ENCODE measurements at regions not wholly inside any gene's neighbourhood (a gene's known extent, or its start where the extent isn't known, plus 50 kb on each side); places are given as distances from the start of the nearest gene placed in this dataset.
"Not testable (repeated sequence)": the region's sequence is repeated elsewhere in the genome, so short reads cannot be mapped to it uniquely, and the experiment has no call there.

GRCh38 chrX:136975684-136976470 lies 57.9 kb downstream of the GPR101 start:
- no peak for DNase-seq
- Histone ChIP-seq H3K9me3 (no peaks in the 10 kb centered on the region), H3K4me3 (no peak overlapping the region), H3K36me3 (no peaks in the 10 kb centered on the region), H3K27me3 (no peaks in the 10 kb centered on the region)

GRCh38 chrX:136967966-136968365 lies 65.8 kb downstream of the GPR101 start:
- DNase-seq = no peak
- Histone ChIP-seq H3K27me3 (no peaks in the 10 kb centered on the region), H3K4me3 (no peak overlapping the region), H3K36me3 (no peaks in the 10 kb centered on the region), H3K9me3 (no peaks in the 10 kb centered on the region)

GRCh38 chrX:136963973-136964372 lies 69.8 kb downstream of the GPR101 start:
- H3K4me3 ChIP-seq = no peak overlapping the region
- no peaks in the 10 kb centered on the region for H3K27me3 ChIP-seq
- H3K36me3 ChIP-seq = no peaks in the 10 kb centered on the region
- DNase-seq = no peak
- no peaks in the 10 kb centered on the region for H3K9me3 ChIP-seq

- no peak for DNase-seq
- H3K4me3 ChIP-seq = no peak overlapping the region
- no peaks in the 10 kb centered on the region for H3K36me3 ChIP-seq
- no peaks in the 10 kb centered on the region for H3K27me3 ChIP-seq
- no peaks in the 10 kb centered on the region for H3K9me3 ChIP-seq
Measured at GRCh38 chrX:136961594-136962135, 72.1 kb downstream of the GPR101 start.

- Histone ChIP-seq H3K9me3 (no peaks in the 10 kb centered on the region), H3K36me3 (no peaks in the 10 kb centered on the region), H3K4me3 (no peak overlapping the region), H3K27me3 (no peaks in the 10 kb centered on the region)
- DNase-seq = no peak
Measured at GRCh38 chrX:136954930-136955329, 74.4 kb upstream of the RBMX start.

- no peak overlapping the region for H3K4me3 ChIP-seq
- no peaks in the 10 kb centered on the region for H3K36me3 ChIP-seq
- no peaks in the 10 kb centered on the region for H3K9me3 ChIP-seq
- peak; percentile 57 for DNase-seq
- H3K27me3 ChIP-seq = no peaks in the 10 kb centered on the region
Measured at GRCh38 chrX:136953867-136954787, 73.6 kb upstream of the RBMX start.

- H3K9me3 ChIP-seq = no peaks in the 10 kb centered on the region
- H3K4me3 ChIP-seq = no peak overlapping the region
- DNase-seq = no peak
- H3K36me3 ChIP-seq = no peaks in the 10 kb centered on the region
- H3K27me3 ChIP-seq = no peaks in the 10 kb centered on the region
Measured at GRCh38 chrX:136950211-136950610, 69.7 kb upstream of the RBMX start.

- H3K4me3 ChIP-seq = no peak overlapping the region
- no peaks in the 10 kb centered on the region for H3K27me3 ChIP-seq
- H3K9me3 ChIP-seq = no peaks in the 10 kb centered on the region
- H3K36me3 ChIP-seq = no peaks in the 10 kb centered on the region
- no peak for DNase-seq
Measured at GRCh38 chrX:136941396-136942337, 61.1 kb upstream of the RBMX start.

GRCh38 chrX:136936183-136936549 lies 55.6 kb upstream of the RBMX start:
- H3K27me3 ChIP-seq = no peaks in the 10 kb centered on the region
- no peak overlapping the region for H3K4me3 ChIP-seq
- H3K9me3 ChIP-seq = no peaks in the 10 kb centered on the region
- H3K36me3 ChIP-seq = no peaks in the 10 kb centered on the region
- DNase-seq = no peak

GRCh38 chrX:136935533-136936182 lies 55.1 kb upstream of the RBMX start:
- not testable (repeated sequence) for H3K9me3 ChIP-seq, H3K27me3 ChIP-seq, H3K4me3 ChIP-seq, H3K36me3 ChIP-seq, DNase-seq

GRCh38 chrX:136934652-136935051 lies 54.1 kb upstream of the RBMX start:
- not testable (repeated sequence) for DNase-seq, H3K9me3 ChIP-seq, H3K4me3 ChIP-seq, H3K36me3 ChIP-seq, H3K27me3 ChIP-seq

GRCh38 chrX:136933611-136934145 lies 53.2 kb upstream of the RBMX start:
- H3K27me3 ChIP-seq = no peaks in the 10 kb centered on the region
- H3K4me3 ChIP-seq = no peak overlapping the region
- no peaks in the 10 kb centered on the region for H3K9me3 ChIP-seq
- H3K36me3 ChIP-seq = no peaks in the 10 kb centered on the region
- no peak for DNase-seq

- DNase-seq = no peak
- Histone ChIP-seq H3K4me3 (no peak overlapping the region), H3K27me3 (no peaks in the 10 kb centered on the region), H3K36me3 (no peaks in the 10 kb centered on the region), H3K9me3 (no peaks in the 10 kb centered on the region)
Measured at GRCh38 chrX:136931661-136932060, 51.1 kb upstream of the RBMX start.

All from MG63 (cell line).